ENCODE measurements at regions not wholly inside any gene's neighbourhood (a gene's known extent, or its start where the extent isn't known, plus 50 kb on each side); places are given as distances from the start of the nearest gene placed in this dataset.
"Not testable (repeated sequence)": the region's sequence is repeated elsewhere in the genome, so short reads cannot be mapped to it uniquely, and the experiment has no call there.

- DNase-seq (ENCODE audit: low read depth): no peak
These were observed 51.0 kb upstream of the LIFR start for GRCh38 chr5:38607396-38607795.

- DNase-seq (ENCODE audit: low read depth): no peak
These were observed 51.6 kb upstream of the LIFR start for GRCh38 chr5:38607930-38608564.

- no peak for DNase-seq (ENCODE audit: low read depth)
These were observed 52.4 kb upstream of the LIFR start for GRCh38 chr5:38608874-38609273.

GRCh38 chr5:38612851-38613250 lies 56.4 kb upstream of the LIFR start:
- no peak for DNase-seq (ENCODE audit: low read depth)

- DNase-seq (ENCODE audit: low read depth): no peak
These were observed 57.0 kb upstream of the LIFR start for GRCh38 chr5:38613490-38613889.

GRCh38 chr5:38613992-38614836 lies 57.8 kb upstream of the LIFR start:
- DNase-seq (ENCODE audit: low read depth): no peak

GRCh38 chr5:38615042-38615441 lies 58.6 kb upstream of the LIFR start:
- DNase-seq (ENCODE audit: low read depth): no peak

- peak; percentile 44 for DNase-seq (ENCODE audit: low read depth)
These were observed 59.6 kb upstream of the LIFR start for GRCh38 chr5:38615981-38616451.

- no peak for DNase-seq (ENCODE audit: low read depth)
These were observed 61.7 kb upstream of the LIFR start for GRCh38 chr5:38618154-38618553.

- DNase-seq (ENCODE audit: low read depth): no peak
These were observed 64.9 kb upstream of the LIFR start for GRCh38 chr5:38621331-38621730.

GRCh38 chr5:38621840-38622437 lies 65.5 kb upstream of the LIFR start:
- DNase-seq (ENCODE audit: low read depth): no peak

GRCh38 chr5:38622723-38623129 lies 66.3 kb upstream of the LIFR start:
- DNase-seq (ENCODE audit: low read depth): no peak

- DNase-seq (ENCODE audit: low read depth): not testable (repeated sequence)
These were observed 68.1 kb upstream of the LIFR start for GRCh38 chr5:38624541-38624940.

GRCh38 chr5:38631376-38631775 lies 74.9 kb upstream of the LIFR start:
- not testable (repeated sequence) for DNase-seq (ENCODE audit: low read depth)

- DNase-seq (ENCODE audit: low read depth): no peak
These were observed 78.3 kb upstream of the LIFR start for GRCh38 chr5:38634568-38635369.

- DNase-seq (ENCODE audit: low read depth): no peak
These were observed 80.2 kb upstream of the LIFR start for GRCh38 chr5:38636626-38637025.

- DNase-seq (ENCODE audit: low read depth): no peak
These were observed 82.2 kb upstream of the LIFR start for GRCh38 chr5:38638656-38639055.

GRCh38 chr5:38639377-38640358 lies 83.2 kb upstream of the LIFR start:
- DNase-seq (ENCODE audit: low read depth): no peak

GRCh38 chr5:38641003-38641402 lies 84.6 kb upstream of the LIFR start:
- DNase-seq (ENCODE audit: low read depth): no peak

- no peak for DNase-seq (ENCODE audit: low read depth)
These were observed 85.9 kb upstream of the LIFR start for GRCh38 chr5:38642189-38642911.
